ENCODE measurements at regions not wholly inside any gene's neighbourhood (a gene's known extent, or its start where the extent isn't known, plus 50 kb on each side); places are given as distances from the start of the nearest gene placed in this dataset.
"Not testable (repeated sequence)": the region's sequence is repeated elsewhere in the genome, so short reads cannot be mapped to it uniquely, and the experiment has no call there.

GRCh38 chr1:242613266-242613815 is 88.8 kb upstream of the PLD5 start:
- no peak for DNase-seq

GRCh38 chr1:242610209-242610608 is 85.7 kb upstream of the PLD5 start:
- DNase-seq = no peak

GRCh38 chr1:242605521-242605920 is 81.0 kb upstream of the PLD5 start:
- DNase-seq = no peak

- no peak for DNase-seq
These were observed 77.5 kb upstream of the PLD5 start for GRCh38 chr1:242602001-242602400.

- DNase-seq = not testable (repeated sequence)
These were observed 69.3 kb upstream of the PLD5 start for GRCh38 chr1:242593756-242594155.

- DNase-seq = no peak
These were observed 61.8 kb upstream of the PLD5 start for GRCh38 chr1:242586360-242586680.

- no peak for DNase-seq
These were observed 61.3 kb upstream of the PLD5 start for GRCh38 chr1:242585616-242586359.

GRCh38 chr1:242582669-242583068 is 58.2 kb upstream of the PLD5 start:
- no peak for DNase-seq

GRCh38 chr1:242579528-242580235 is 55.2 kb upstream of the PLD5 start:
- DNase-seq = no peak
